A673 (cell line): ENCODE measurements at regions not wholly inside any gene's neighbourhood (a gene's known extent, or its start where the extent isn't known, plus 50 kb on each side); places are given as distances from the start of the nearest gene placed in this dataset.

ENCODE experiments used
- EZH2 ChIP-seq: fragments of 200-600 bp; sonication (generic); IDR thresholded peaks from 2 replicates; pipeline ENCODE4 v1.6.1; 2017; ENCODE audit warnings: borderline replicate concordance, low read depth, mild to moderate bottlenecking, mixed read lengths, antibody characterized with exemption, low read length; ENCODE audit not compliant: poor library complexity, severe bottlenecking
- TF ChIP-seq, protein P1 (sequence below): fragments of 300-800, 200-600 bp; sonication (generic); conservative IDR thresholded peaks from 2 replicates; pipeline ENCODE4 v1.5.1; 2017; ENCODE audit warnings: low read depth, mild to moderate bottlenecking, antibody characterized with exemption, low read length, moderate library complexity, mixed read lengths

DNA sequence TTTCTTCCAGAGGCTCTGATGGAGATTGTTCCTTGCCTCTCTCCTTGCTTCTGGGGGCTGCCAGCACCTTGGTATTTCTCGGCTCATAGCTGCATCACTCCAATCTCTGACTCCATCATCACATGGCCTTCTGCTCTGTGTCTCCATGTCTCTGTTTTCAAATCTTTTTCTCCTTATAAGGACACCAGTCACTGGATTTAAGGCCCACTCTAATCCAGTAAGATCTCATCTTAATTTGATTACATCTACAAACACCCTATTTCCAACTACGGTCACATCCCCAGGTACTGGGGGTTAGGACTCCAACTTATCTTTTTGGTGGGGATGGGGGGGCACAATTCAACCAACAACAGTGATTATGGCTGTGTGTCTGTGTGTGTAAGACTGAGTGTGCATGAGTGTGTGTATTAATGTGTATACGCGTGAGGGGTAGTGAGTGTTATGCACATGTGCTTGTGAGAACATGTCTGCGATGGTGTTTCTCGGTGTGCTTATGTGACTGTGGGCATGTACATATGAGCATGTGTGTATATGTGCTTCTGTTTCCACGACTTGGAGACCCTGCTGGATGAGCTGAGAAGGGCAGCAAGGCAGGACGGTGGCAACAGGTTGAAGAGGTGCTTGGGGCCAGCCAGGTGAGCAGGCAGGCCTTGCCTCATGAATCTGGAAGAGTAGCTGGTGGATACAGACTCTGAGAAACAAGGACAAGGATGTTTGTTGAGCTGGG is 130.5 kb downstream of the MRPL14 start:
- TF ChIP-seq, protein P1, sequence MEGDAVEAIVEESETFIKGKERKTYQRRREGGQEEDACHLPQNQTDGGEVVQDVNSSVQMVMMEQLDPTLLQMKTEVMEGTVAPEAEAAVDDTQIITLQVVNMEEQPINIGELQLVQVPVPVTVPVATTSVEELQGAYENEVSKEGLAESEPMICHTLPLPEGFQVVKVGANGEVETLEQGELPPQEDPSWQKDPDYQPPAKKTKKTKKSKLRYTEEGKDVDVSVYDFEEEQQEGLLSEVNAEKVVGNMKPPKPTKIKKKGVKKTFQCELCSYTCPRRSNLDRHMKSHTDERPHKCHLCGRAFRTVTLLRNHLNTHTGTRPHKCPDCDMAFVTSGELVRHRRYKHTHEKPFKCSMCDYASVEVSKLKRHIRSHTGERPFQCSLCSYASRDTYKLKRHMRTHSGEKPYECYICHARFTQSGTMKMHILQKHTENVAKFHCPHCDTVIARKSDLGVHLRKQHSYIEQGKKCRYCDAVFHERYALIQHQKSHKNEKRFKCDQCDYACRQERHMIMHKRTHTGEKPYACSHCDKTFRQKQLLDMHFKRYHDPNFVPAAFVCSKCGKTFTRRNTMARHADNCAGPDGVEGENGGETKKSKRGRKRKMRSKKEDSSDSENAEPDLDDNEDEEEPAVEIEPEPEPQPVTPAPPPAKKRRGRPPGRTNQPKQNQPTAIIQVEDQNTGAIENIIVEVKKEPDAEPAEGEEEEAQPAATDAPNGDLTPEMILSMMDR = no peak
- no peak for TF ChIP-seq EZH2
